A172 (cell line): ENCODE measurements at regions not wholly inside any gene's neighbourhood (a gene's known extent, or its start where the extent isn't known, plus 50 kb on each side); places are given as distances from the start of the nearest gene placed in this dataset.

ENCODE experiments used
- DNase-seq: peaks from one replicate; pipeline ENCODE4 v3.0.0-alpha.2; 2015; ENCODE audit warnings: low spot score

- no peak for DNase-seq
Measured at GRCh38 chr3:157807280-157807679, 298.9 kb downstream of the SHOX2 start.

- no peak for DNase-seq
Measured at GRCh38 chr3:157805538-157805937, 300.7 kb downstream of the SHOX2 start.

GRCh38 chr3:157794771-157795170 is 291.6 kb upstream of the VEPH1 start:
- peak; percentile 58 for DNase-seq

GRCh38 chr3:157793745-157794144 is 290.5 kb upstream of the VEPH1 start:
- no peak for DNase-seq

- DNase-seq = peak; percentile 37
Measured at GRCh38 chr3:157789162-157789561, 285.9 kb upstream of the VEPH1 start.

- peak; percentile 60 for DNase-seq
Measured at GRCh38 chr3:157786618-157787017, 283.4 kb upstream of the VEPH1 start.

- peak; percentile 85 for DNase-seq
Measured at GRCh38 chr3:157786211-157786610, 283.0 kb upstream of the VEPH1 start.

GRCh38 chr3:157785102-157785826 is 282.0 kb upstream of the VEPH1 start:
- DNase-seq = peak; percentile 94

GRCh38 chr3:157782236-157782635 is 279.0 kb upstream of the VEPH1 start:
- DNase-seq = peak; percentile 43

GRCh38 chr3:157776861-157777260 is 273.6 kb upstream of the VEPH1 start:
- DNase-seq = no peak

- DNase-seq = no peak
Measured at GRCh38 chr3:157775446-157775845, 272.2 kb upstream of the VEPH1 start.

- no peak for DNase-seq
Measured at GRCh38 chr3:157769378-157769777, 266.2 kb upstream of the VEPH1 start.

GRCh38 chr3:157767607-157768006 is 264.4 kb upstream of the VEPH1 start:
- peak; percentile 13 for DNase-seq

- no peak for DNase-seq
Measured at GRCh38 chr3:157763644-157764043, 260.4 kb upstream of the VEPH1 start.

- no peak for DNase-seq
Measured at GRCh38 chr3:157759311-157759710, 256.1 kb upstream of the VEPH1 start.

GRCh38 chr3:157755233-157755632 is 252.0 kb upstream of the VEPH1 start:
- DNase-seq = no peak

GRCh38 chr3:157754451-157754850 is 251.2 kb upstream of the VEPH1 start:
- no peak for DNase-seq

- DNase-seq = no peak
Measured at GRCh38 chr3:157753787-157754136, 250.5 kb upstream of the VEPH1 start.

- no peak for DNase-seq
Measured at GRCh38 chr3:157752956-157753786, 250.0 kb upstream of the VEPH1 start.

- DNase-seq = no peak
Measured at GRCh38 chr3:157752554-157752953, 249.3 kb upstream of the VEPH1 start.

GRCh38 chr3:157751386-157751785 is 248.2 kb upstream of the VEPH1 start:
- no peak for DNase-seq

GRCh38 chr3:157746391-157746790 is 243.2 kb upstream of the VEPH1 start:
- no peak for DNase-seq

GRCh38 chr3:157741607-157742006 is 238.4 kb upstream of the VEPH1 start:
- DNase-seq = no peak
